ENCODE measurements at regions not wholly inside any gene's neighbourhood (a gene's known extent, or its start where the extent isn't known, plus 50 kb on each side); places are given as distances from the start of the nearest gene placed in this dataset.
"Not testable (repeated sequence)": the region's sequence is repeated elsewhere in the genome, so short reads cannot be mapped to it uniquely, and the experiment has no call there.

DNA sequence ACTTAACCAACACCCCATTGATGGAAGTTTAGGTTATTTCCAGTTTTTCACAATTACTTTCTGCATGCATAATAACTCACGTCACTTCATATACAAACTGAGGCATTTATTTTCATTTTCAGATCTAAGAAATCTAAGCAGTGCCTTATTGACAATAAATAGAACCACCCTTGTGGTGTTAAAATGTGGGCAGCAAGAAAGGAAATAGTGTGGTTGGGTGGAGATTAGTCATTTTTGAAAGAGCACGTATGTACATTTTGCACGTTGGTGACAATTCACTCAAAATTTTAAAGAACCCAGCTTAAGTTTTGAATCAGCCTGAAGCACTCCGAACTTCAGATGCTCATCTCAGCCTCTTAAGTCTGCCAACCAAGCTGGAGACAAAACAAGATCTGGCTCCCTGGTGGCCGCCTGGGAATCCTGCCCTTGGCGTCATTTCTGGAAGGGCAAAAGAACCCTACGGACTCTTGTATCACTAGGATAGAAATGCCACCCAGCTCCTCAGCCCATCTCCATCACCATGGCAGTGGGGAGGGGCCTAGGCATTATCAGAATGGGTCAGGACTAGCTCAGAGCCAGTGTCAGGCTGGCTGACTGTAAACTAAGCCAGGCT lies 89.5 kb upstream of the BCL2L14 start:
- CTCF ChIA-PET, result interaction anchor here (0.8 to 4.1 kb wide), 10 partner anchors 15 to 400 kb away, joined by 3 to 46 read pairs (median 3); no protein-coding TSS in a partner anchor
- intact Hi-C loops (cut with micrococcal nuclease), result loop anchor here (1.0 to 2.0 kb wide), 11 partner anchors 18 to 332 kb away; partner anchors contain the start of gene ETV6
- POLR2A ChIA-PET, result interaction anchor here (0.7 to 6.0 kb wide), 13 partner anchors 17 to 332 kb away, joined by 3 to 95 read pairs (median 6); partner anchors contain the start of gene ETV6
- Mint-ChIP-seq H3K27ac (peak overlapping the region; percentile 99), H3K9me3 (peaks cover 2% of the 10 kb centered on the region), H3K27me3 (no peaks in the 10 kb centered on the region), H3K4me3 (peak overlapping the region; percentile 36), H3K4me1 (ENCODE audit: low read depth) (peaks cover 68% of the 10 kb centered on the region), H3K36me3 (peaks cover 8% of the 10 kb centered on the region)
- peak; percentile 78 for DNase-seq

DNA sequence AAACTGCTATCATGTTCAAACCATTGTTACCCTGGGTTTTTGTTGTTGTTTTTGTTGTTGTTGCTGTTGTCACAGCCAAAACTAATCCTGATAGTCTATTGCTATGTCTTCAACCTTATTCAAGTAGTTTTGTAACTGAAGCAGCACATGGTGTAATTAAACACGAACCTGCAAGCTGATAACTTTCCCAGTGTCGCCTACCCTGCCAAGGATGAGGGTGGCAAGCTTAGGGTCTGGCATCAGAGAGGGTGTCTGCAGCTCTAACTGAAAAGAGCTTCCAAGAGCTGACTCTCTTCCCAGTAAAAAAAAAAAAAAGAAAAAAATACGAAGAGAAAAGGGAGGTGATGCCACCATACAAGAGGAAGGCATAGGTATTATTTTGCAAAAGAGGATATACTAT lies 86.3 kb upstream of the BCL2L14 start:
- Mint-ChIP-seq H3K36me3 (peaks cover 8% of the 10 kb centered on the region), H3K27me3 (no peaks in the 10 kb centered on the region), H3K27ac (no peak overlapping the region), H3K4me1 (ENCODE audit: low read depth) (peaks cover 57% of the 10 kb centered on the region), H3K9me3 (peaks cover 5% of the 10 kb centered on the region), H3K4me3 (no peak overlapping the region)
- intact Hi-C loops (cut with micrococcal nuclease), result no loop called here
- CTCF ChIA-PET, result interaction anchor here (1.1 to 1.7 kb wide), 5 partner anchors 15 to 48 kb away, joined by 3 to 7 read pairs (median 3); no protein-coding TSS in a partner anchor
- DNase-seq, result no peak
- POLR2A ChIA-PET, result interaction anchor here (1.2 to 1.7 kb wide), 3 partner anchors 17 to 48 kb away, joined by 3 to 5 read pairs (median 3); no protein-coding TSS in a partner anchor

DNA sequence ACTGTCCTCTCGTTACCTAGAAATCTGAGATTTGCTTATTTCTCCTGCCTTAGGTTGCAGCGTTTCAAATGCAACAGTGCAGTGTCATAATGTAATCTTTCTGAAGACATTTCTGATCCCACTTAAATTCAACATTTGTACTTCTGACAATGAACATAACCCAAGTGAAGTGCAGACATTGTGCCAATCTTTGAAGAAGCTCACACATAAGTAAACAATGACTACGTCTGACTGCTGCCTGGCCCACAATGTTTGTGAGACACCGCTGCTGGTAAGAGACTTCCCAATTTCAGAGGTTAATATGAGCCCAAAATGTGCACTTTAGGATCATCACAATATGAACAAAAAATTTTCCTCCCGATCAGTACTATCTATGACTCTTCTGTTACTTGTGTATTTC lies 84.6 kb upstream of the BCL2L14 start:
- Mint-ChIP-seq H3K36me3 (peaks cover 8% of the 10 kb centered on the region), H3K4me1 (ENCODE audit: low read depth) (peaks cover 40% of the 10 kb centered on the region), H3K27me3 (no peaks in the 10 kb centered on the region), H3K9me3 (peaks cover 5% of the 10 kb centered on the region), H3K27ac (peak overlapping the region; percentile 38), H3K4me3 (no peak overlapping the region)
- intact Hi-C loops (cut with micrococcal nuclease), result no loop called here
- POLR2A ChIA-PET, result interaction anchor here (1.7 kb wide), 1 partner anchor 24 kb away, joined by 5 read pairs; no protein-coding TSS in a partner anchor
- DNase-seq, result no peak
- CTCF ChIA-PET, result no interaction called here

DNA sequence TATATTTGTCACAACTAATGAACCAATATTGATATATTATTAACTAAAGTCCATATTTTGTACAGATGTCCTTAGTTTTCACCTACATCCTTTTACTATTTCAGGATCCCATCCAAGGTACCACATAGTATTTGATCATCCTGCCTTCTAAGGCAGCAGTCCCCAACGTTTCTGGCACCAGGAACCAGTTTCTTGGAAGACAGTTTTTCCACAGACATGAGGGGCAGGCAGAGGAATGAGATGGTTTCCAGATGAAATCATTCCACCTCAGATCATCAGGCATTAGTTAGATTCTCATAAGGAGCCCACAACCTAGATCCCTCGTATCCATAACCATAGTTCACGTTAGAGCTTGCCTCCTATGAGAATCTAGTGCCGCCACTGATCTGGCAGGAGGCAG lies 82.8 kb upstream of the BCL2L14 start:
- peaks cover 28% of the 10 kb centered on the region for H3K4me1 Mint-ChIP-seq (ENCODE audit: low read depth)
- no peak overlapping the region for H3K4me3 Mint-ChIP-seq
- intact Hi-C loops (cut with micrococcal nuclease), result no loop called here
- no peaks in the 10 kb centered on the region for H3K27me3 Mint-ChIP-seq
- no peak for DNase-seq
- ChIA-PET CTCF (no interaction called here), POLR2A (interaction anchor here (0.8 kb wide), 1 partner anchor 21 kb away, joined by 3 read pairs; no protein-coding TSS in a partner anchor)
- peaks cover 2% of the 10 kb centered on the region for H3K36me3 Mint-ChIP-seq
- H3K27ac Mint-ChIP-seq, result no peak overlapping the region
- H3K9me3 Mint-ChIP-seq, result peaks cover 10% of the 10 kb centered on the region

DNA sequence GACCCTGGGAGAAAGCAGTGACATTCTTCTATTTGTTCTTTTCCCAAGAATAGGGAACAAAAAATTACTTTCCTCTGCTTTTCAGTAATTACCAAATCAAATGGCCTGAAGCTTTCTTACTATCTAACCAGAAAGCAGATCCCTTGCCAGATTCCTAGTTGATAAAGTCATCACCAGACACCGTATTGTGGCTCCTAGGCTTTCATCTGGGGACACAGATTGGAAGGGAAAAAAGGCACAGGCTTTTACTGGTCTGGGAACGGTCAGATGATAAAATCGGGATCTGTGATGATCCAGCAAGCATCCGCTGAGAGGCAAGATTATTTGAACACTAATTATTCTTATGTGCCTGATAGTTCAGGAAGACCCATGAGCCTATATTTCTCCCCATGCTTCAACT lies 79.1 kb upstream of the BCL2L14 start:
- H3K9me3 Mint-ChIP-seq, result peaks cover 4% of the 10 kb centered on the region
- ChIA-PET CTCF (no interaction called here), POLR2A (no interaction called here)

DNA sequence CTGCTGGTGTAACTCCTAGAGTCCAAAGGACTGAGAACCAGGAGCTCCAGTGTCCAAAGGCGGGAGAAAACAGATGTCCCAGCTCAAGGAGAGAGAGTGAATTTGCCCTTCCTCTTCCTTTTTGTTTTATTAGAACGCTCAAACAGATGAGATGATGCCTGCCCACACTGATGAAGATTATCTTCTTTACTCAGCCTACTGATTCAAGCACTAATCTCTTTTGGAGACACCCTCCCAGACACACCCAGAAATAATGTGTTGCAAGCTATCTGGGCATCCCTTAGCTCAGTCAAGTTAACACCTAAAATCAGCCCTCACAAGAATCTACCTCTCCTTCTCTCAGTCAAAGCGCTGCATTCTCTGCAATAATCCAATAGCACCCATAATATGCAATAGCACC lies 78.2 kb upstream of the BCL2L14 start:
- DNase-seq, result no peak
- intact Hi-C loops (cut with micrococcal nuclease), result no loop called here
- H3K27me3 Mint-ChIP-seq, result no peaks in the 10 kb centered on the region
- no peak overlapping the region for H3K4me3 Mint-ChIP-seq
- no peak overlapping the region for H3K27ac Mint-ChIP-seq
- peaks cover 5% of the 10 kb centered on the region for H3K36me3 Mint-ChIP-seq
- POLR2A ChIA-PET, result no interaction called here
- peaks cover 4% of the 10 kb centered on the region for H3K9me3 Mint-ChIP-seq
- CTCF ChIA-PET, result interaction anchor here (1.0 kb wide), 1 partner anchor 13 kb away, joined by 3 read pairs; no protein-coding TSS in a partner anchor
- H3K4me1 Mint-ChIP-seq (ENCODE audit: low read depth), result peaks cover 7% of the 10 kb centered on the region

More for the DNA sequence above, 79.1 kb upstream of the BCL2L14 start:
- H3K27me3 Mint-ChIP-seq, result no peaks in the 10 kb centered on the region
- H3K4me3 Mint-ChIP-seq, result no peak overlapping the region
- DNase-seq, result no peak
- intact Hi-C loops (cut with micrococcal nuclease), result no loop called here
- peaks cover 7% of the 10 kb centered on the region for H3K4me1 Mint-ChIP-seq (ENCODE audit: low read depth)
- no peak overlapping the region for H3K27ac Mint-ChIP-seq
- H3K36me3 Mint-ChIP-seq, result peaks cover 5% of the 10 kb centered on the region

DNA sequence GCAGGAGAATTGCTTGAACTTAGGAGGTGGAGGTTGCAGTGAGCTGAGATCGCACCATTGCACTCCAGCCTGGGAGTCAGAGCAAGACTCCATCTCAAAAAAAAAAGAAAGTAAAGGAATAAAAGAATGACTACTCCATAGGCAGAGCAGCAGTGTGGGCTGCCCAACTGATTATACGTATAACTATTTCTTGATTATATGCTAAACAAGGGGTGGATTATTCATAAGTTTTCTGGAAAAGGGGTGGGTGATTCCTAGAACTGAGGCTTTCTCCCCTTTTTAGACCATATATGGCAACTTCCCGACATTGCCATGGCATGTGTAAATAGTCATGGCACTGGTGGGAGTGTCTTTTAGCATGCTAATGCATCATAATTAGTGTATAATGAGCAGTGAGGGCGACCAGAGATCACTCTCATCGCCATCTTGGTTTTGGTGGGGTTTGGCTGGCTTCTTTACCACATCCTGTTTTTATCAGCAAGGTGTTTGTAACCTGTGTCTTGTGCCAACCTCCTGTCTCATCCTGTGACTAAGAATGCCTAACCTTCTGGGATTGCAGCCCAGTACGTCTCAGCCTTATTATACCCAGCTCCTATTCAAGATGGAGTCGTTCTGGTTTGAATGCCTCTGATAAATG lies 72.3 kb upstream of the BCL2L14 start:
- Mint-ChIP-seq H3K27ac (peak overlapping the region; percentile 82), H3K4me1 (ENCODE audit: low read depth) (peaks cover 30% of the 10 kb centered on the region), H3K36me3 (peaks cover 12% of the 10 kb centered on the region)
- H3K9me3 Mint-ChIP-seq, H3K27me3 Mint-ChIP-seq, H3K4me3 Mint-ChIP-seq: not testable (repeated sequence)
- intact Hi-C loops (cut with micrococcal nuclease), result loop anchor here (2.0 kb wide), 1 partner anchor 18 kb away; no protein-coding TSS in a partner anchor
- peak; percentile 75 for DNase-seq
- POLR2A ChIA-PET, result interaction anchor here (0.6 to 3.1 kb wide), 3 partner anchors 11 to 415 kb away, joined by 3 to 13 read pairs (median 3); no protein-coding TSS in a partner anchor
- CTCF ChIA-PET, result interaction anchor here (1.1 kb wide), 1 partner anchor 12 kb away, joined by 3 read pairs; no protein-coding TSS in a partner anchor

DNA sequence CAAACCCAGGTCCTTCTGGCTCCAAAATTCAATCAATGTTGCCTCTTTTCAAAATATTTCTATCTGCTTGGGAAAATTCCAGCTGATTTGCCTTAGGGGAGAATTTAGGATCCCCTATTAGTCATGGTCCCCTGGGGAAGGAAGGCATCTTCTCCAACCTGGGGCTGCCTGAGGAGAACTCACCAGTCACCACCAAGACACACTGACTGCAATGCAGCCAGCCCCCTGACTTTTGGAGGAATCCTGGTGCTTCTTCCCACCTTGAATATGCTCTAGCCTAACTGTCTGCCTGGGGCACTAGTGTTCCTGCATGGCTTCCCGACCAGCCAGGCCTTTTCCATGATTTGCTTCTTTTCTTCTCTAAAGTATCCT lies 71.8 kb upstream of the BCL2L14 start:
- DNase-seq, result no peak
- peak overlapping the region; percentile 82 for H3K27ac Mint-ChIP-seq
- CTCF ChIA-PET, result interaction anchor here (1.1 kb wide), 1 partner anchor 11 kb away, joined by 3 read pairs; no protein-coding TSS in a partner anchor
- intact Hi-C loops (cut with micrococcal nuclease), result loop anchor here (2.0 kb wide), 1 partner anchor 18 kb away; no protein-coding TSS in a partner anchor
- peaks cover 33% of the 10 kb centered on the region for H3K4me1 Mint-ChIP-seq (ENCODE audit: low read depth)
- H3K36me3 Mint-ChIP-seq, result peaks cover 12% of the 10 kb centered on the region
- H3K27me3 Mint-ChIP-seq, result no peaks in the 10 kb centered on the region
- no peak overlapping the region for H3K4me3 Mint-ChIP-seq
- POLR2A ChIA-PET, result interaction anchor here (3.1 kb wide), 1 partner anchor 11 kb away, joined by 13 read pairs; no protein-coding TSS in a partner anchor
- H3K9me3 Mint-ChIP-seq, result no peaks in the 10 kb centered on the region

DNA sequence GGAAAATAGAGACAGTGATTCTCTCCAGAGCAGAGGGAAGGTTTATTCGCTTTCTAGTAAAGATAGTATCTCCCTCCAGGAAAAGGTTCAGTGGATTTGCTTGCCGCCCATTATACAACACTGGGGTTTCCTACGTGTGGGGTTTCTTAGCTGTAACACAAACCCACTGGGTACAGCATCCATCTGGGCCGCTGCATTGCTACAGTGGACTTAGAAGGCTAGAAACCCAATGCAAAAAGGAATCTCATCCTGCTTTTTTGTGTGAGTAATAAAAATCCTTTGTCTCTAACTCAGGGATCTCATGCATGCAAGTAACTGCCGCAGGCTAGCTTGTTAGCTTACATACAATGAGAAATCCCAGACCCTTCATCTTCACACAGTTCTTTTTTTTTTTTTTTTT lies 67.1 kb upstream of the BCL2L14 start:
- intact Hi-C loops (cut with micrococcal nuclease), result loop anchor here (10.0 kb wide), 1 partner anchor 1789 kb away; the partner anchor contains the start of gene GABARAPL1
- POLR2A ChIA-PET, result interaction anchor here (1.2 kb wide), 1 partner anchor 22 kb away, joined by 3 read pairs; no protein-coding TSS in a partner anchor
- peak overlapping the region; percentile 38 for H3K27ac Mint-ChIP-seq

DNA sequence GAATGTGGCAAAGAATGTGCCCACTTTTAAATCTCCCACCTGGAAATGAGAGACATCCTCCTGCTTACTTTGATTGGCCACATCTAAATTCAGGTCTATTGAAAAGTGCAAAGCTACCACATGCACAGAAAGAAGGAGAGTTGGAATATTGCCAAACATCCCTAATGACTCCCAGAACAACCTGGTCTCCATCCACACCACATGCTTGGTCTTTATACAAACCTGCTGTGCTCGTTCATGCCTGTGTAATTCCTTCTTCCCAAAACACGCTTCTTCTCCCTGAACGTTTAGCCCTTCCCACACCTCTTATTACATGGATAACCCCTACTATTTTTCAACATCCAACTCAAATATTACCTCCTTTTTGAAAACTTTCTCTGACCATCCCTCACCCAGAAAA lies 66.2 kb upstream of the BCL2L14 start:
- intact Hi-C loops (cut with micrococcal nuclease), result loop anchor here (10.0 kb wide), 1 partner anchor 1790 kb away; the partner anchor contains the start of gene GABARAPL1
- Mint-ChIP-seq H3K27ac (peak overlapping the region; percentile 0), H3K9me3 (peaks cover 3% of the 10 kb centered on the region), H3K4me1 (ENCODE audit: low read depth) (peaks cover 63% of the 10 kb centered on the region), H3K27me3 (no peaks in the 10 kb centered on the region), H3K4me3 (no peak overlapping the region), H3K36me3 (peaks cover 4% of the 10 kb centered on the region)
- ChIA-PET CTCF (interaction anchor here (3.3 kb wide), 1 partner anchor 28 kb away, joined by 15 read pairs; no protein-coding TSS in a partner anchor), POLR2A (no interaction called here)
- DNase-seq, result no peak

More for the DNA sequence above, 67.1 kb upstream of the BCL2L14 start:
- Mint-ChIP-seq H3K4me3 (no peak overlapping the region), H3K36me3 (peaks cover 4% of the 10 kb centered on the region), H3K4me1 (ENCODE audit: low read depth) (peaks cover 61% of the 10 kb centered on the region), H3K27me3 (no peaks in the 10 kb centered on the region), H3K9me3 (peaks cover 3% of the 10 kb centered on the region)
- no peak for DNase-seq
- CTCF ChIA-PET, result interaction anchor here (1.4 to 3.3 kb wide), 2 partner anchors 19 to 29 kb away, joined by 6 to 15 read pairs; no protein-coding TSS in a partner anchor

DNA sequence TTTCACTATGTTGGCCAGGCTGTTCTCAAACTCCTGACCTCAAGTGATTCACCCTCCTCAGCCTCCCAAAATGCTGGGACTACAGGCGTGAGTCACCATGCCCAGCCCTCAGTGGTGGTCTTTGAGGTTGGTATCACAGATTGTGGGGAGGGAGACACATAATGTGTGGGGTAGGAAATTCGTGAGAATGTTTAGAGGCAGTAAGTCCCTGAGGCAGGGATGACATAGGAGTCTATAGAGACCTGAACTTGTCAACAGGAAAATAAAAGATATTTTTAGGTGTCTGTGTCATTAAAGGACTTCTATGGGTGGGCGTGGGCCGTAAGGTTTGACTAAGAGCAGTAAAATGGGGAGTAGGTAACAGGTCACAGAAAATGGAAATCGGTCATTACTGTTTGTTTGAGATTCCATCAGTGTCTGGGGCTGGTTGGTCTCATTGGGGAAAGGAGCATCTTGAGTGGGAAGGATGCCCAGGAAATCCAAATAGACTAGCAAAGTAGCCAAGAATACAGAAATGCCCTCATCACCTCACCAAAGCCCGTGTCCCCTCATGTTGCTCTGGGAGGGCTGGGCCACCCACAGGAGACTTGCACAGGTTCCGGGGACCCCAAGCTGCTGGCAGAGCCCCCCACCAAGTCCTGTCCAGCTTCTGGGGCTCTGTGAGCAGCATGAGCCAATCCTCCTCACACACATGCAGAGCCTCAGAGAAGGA lies 63.6 kb upstream of the BCL2L14 start:
- CTCF ChIA-PET, result interaction anchor here (0.7 to 5.0 kb wide), 12 partner anchors 18 to 429 kb away, joined by 3 to 77 read pairs (median 4); no protein-coding TSS in a partner anchor
- Mint-ChIP-seq H3K27me3 (no peaks in the 10 kb centered on the region), H3K9me3 (peaks cover 3% of the 10 kb centered on the region), H3K4me1 (ENCODE audit: low read depth) (peaks cover 80% of the 10 kb centered on the region), H3K36me3 (peaks cover 2% of the 10 kb centered on the region), H3K4me3 (peak overlapping the region; percentile 76), H3K27ac (peak overlapping the region; percentile 95)
- intact Hi-C loops (cut with micrococcal nuclease), result loop anchor here (1.0 to 10.0 kb wide), 7 partner anchors 10 to 1792 kb away; partner anchors contain the start of genes CDKN1B and GABARAPL1
- POLR2A ChIA-PET, result interaction anchor here (0.7 to 5.4 kb wide), 10 partner anchors 26 to 357 kb away, joined by 3 to 95 read pairs (median 10); partner anchors contain the start of gene ETV6
- peak; percentile 94 for DNase-seq
